GM12878 (cell line): ENCODE measurements at regions not wholly inside any gene's neighbourhood (a gene's known extent, or its start where the extent isn't known, plus 50 kb on each side); places are given as distances from the start of the nearest gene placed in this dataset.

Experiments used
- BCL3 ChIP-seq: IDR thresholded peaks from 2 replicates; pipeline ENCODE4 v1.6.1; 2011; ENCODE audit warnings: borderline replicate concordance, low read depth, mild to moderate bottlenecking, moderate library complexity, low read length; ENCODE audit not compliant: insufficient read depth, poor library complexity, severe bottlenecking
- BHLHE40 ChIP-seq, 2 experiments: fragments of 450-650 bp in 1 of 2; IDR thresholded peaks; 2 replicates each; pipeline ENCODE4 v1.6.1; 2011 to 2017; ENCODE audit warnings: low read depth in 2 of 2, borderline replicate concordance in 1 of 2, improper control_type of control experiment in 1 of 2, low read length in 1 of 2, mild to moderate bottlenecking in 1 of 2
- IKZF1 ChIP-seq: fragments of 450-650 bp; conservative IDR thresholded peaks from 2 replicates; pipeline ENCODE4 v1.6.1; 2017; ENCODE audit warnings: antibody characterized with exemption, mild to moderate bottlenecking

- TF ChIP-seq IKZF1: no peak
- no peak for TF ChIP-seq BCL3
- TF ChIP-seq BHLHE40 (IDR thresholded peaks at IDR 0.05; ENCODE audit: borderline replicate concordance in 1 of 2, low read depth in 2 of 2, low read length in 1 of 2): no peak
Measured at GRCh38 chr10:30763918-30764317, 134.4 kb upstream of the LYZL2 start.
